ENCODE measurements at regions not wholly inside any gene's neighbourhood (a gene's known extent, or its start where the extent isn't known, plus 50 kb on each side); places are given as distances from the start of the nearest gene placed in this dataset.

DNA sequence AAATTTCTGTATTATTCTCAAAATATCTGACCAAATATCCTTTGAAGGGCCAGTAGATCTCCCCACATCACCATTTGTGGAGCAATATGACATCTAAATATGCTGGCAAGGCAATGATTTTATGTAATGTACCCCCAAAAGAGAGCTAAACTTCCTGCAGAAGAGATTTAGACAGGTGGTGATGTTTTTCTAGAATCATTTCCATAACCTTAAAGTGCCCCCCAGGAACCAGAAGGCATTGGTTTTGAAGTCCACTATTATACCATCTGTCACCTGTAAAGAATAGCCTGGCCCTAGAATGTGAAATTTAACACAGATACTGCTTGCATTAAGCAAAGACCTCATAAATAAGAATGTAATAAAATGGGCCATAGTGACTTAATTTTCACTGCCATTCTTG is 77.9 kb upstream of the ABLIM1 start:
- TF ChIP-seq EZH2 (IDR thresholded peaks at IDR 0.05; ENCODE audit: low read depth, unreplicated experiment) (no peak), ZNF114 (CRISPR knock-in tag; IDR thresholded peaks at IDR 0.05) (no peak), NANOG (IDR thresholded peaks at IDR 0.05; ENCODE audit: borderline replicate concordance) (no peak), JUNB (IDR thresholded peaks at IDR 0.05; ENCODE audit: unreplicated experiment) (no peak)

DNA sequence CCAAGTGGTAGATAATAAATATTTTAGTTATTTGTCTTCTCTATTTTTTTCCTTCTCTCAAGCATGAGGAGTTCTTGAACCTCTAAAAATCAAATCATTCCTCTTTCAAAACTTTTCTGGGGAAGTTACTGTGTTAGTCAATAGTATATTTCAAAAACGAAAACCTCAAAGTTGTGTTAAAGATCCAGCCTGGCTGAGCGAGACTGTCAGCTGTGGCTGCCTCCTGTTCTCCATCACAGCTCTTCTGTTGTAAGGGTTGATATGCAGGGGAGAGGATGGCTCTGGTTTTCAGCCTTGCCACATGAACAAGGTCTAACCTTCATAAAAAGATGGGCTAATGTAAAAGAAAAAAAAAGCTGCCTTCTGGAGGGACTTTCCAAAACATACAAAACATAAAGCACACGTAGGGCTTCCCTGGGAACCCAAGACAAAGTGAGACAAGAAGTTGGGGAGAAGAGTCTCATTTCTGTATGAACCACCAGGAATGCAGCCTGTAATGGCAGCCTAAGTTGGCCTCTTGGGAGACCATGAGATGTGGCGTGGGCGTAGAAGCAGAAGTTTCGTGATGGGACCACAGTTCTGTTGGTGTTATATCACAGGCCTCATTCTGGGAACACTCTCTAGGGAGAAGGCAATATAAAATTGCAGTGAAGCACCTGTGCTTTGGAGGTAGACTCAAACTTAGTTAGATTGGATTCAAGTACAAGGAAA is 77.9 kb upstream of the FHIP2A start:
- Mint-ChIP-seq H3K36me3 (ENCODE audit: low read depth) (no peaks in the 10 kb centered on the region), H3K27ac (no peak overlapping the region), H3K27me3 (ENCODE audit: insufficient read depth, low read depth, poor library complexity) (no peaks in the 10 kb centered on the region), H3K9me3 (no peaks in the 10 kb centered on the region), H3K4me3 (no peak overlapping the region), H3K4me1 (peaks cover 2% of the 10 kb centered on the region; the same call in 1 of the 3 replicates)
- ATAC-seq = no peak
- Histone ChIP-seq H3K36me3 (ENCODE audit: insufficient read depth) (no peaks in the 10 kb centered on the region), H3K27me3 (ENCODE audit: insufficient read depth) (no peaks in the 10 kb centered on the region), H3K9me2 (ENCODE audit: insufficient read depth) (0 out of 2 replicates have a peak, but pooled peaks cover 2% of the 10 kb centered on the region), H3K79me2 (replicated peaks; ENCODE audit: insufficient read depth) (no peaks in the 10 kb centered on the region), H3K4me2 (no peak overlapping the region), H3K4me3 (no peak overlapping the region), H3K27ac (ENCODE audit: low read depth) (no peak overlapping the region), H3K4me1 (ENCODE audit: insufficient read depth) (no peaks in the 10 kb centered on the region), H2AFZ (no peak overlapping the region), H3F3A (replicated peaks; ENCODE audit: low read depth) (no peaks in the 10 kb centered on the region), H4K20me1 (replicated peaks; ENCODE audit: insufficient read depth) (no peaks in the 10 kb centered on the region)
- DNase-seq (ENCODE audit: low spot score) = no peak
- TF ChIP-seq, protein P1, sequence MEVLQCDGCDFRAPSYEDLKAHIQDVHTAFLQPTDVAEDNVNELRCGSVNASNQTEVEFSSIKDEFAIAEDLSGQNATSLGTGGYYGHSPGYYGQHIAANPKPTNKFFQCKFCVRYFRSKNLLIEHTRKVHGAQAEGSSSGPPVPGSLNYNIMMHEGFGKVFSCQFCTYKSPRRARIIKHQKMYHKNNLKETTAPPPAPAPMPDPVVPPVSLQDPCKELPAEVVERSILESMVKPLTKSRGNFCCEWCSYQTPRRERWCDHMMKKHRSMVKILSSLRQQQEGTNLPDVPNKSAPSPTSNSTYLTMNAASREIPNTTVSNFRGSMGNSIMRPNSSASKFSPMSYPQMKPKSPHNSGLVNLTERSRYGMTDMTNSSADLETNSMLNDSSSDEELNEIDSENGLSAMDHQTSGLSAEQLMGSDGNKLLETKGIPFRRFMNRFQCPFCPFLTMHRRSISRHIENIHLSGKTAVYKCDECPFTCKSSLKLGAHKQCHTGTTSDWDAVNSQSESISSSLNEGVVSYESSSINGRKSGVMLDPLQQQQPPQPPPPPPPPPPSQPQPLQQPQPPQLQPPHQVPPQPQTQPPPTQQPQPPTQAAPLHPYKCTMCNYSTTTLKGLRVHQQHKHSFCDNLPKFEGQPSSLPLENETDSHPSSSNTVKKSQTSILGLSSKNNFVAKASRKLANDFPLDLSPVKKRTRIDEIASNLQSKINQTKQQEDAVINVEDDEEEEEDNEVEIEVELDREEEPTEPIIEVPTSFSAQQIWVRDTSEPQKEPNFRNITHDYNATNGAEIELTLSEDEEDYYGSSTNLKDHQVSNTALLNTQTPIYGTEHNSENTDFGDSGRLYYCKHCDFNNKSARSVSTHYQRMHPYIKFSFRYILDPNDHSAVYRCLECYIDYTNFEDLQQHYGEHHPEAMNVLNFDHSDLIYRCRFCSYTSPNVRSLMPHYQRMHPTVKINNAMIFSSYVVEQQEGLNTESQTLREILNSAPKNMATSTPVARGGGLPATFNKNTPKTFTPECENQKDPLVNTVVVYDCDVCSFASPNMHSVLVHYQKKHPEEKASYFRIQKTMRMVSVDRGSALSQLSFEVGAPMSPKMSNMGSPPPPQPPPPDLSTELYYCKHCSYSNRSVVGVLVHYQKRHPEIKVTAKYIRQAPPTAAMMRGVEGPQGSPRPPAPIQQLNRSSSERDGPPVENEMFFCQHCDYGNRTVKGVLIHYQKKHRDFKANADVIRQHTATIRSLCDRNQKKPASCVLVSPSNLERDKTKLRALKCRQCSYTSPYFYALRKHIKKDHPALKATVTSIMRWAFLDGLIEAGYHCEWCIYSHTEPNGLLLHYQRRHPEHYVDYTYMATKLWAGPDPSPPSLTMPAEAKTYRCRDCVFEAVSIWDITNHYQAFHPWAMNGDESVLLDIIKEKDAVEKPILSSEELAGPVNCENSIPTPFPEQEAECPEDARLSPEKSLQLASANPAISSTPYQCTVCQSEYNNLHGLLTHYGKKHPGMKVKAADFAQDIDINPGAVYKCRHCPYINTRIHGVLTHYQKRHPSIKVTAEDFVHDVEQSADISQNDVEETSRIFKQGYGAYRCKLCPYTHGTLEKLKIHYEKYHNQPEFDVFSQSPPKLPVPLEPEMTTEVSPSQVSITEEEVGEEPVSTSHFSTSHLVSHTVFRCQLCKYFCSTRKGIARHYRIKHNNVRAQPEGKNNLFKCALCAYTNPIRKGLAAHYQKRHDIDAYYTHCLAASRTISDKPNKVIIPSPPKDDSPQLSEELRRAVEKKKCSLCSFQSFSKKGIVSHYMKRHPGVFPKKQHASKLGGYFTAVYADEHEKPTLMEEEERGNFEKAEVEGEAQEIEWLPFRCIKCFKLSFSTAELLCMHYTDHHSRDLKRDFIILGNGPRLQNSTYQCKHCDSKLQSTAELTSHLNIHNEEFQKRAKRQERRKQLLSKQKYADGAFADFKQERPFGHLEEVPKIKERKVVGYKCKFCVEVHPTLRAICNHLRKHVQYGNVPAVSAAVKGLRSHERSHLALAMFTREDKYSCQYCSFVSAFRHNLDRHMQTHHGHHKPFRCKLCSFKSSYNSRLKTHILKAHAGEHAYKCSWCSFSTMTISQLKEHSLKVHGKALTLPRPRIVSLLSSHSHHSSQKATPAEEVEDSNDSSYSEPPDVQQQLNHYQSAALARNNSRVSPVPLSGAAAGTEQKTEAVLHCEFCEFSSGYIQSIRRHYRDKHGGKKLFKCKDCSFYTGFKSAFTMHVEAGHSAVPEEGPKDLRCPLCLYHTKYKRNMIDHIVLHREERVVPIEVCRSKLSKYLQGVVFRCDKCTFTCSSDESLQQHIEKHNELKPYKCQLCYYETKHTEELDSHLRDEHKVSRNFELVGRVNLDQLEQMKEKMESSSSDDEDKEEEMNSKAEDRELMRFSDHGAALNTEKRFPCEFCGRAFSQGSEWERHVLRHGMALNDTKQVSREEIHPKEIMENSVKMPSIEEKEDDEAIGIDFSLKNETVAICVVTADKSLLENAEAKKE (CRISPR knock-in tag; IDR thresholded peaks at IDR 0.05) = no peak
- TF ChIP-seq ZNF114 (CRISPR knock-in tag; IDR thresholded peaks at IDR 0.05) (no peak), JUNB (IDR thresholded peaks at IDR 0.05; ENCODE audit: unreplicated experiment) (no peak), REST (IDR thresholded peaks at IDR 0.05; ENCODE audit: unreplicated experiment) (no peak), POLR2AphosphoS5 (IDR thresholded peaks at IDR 0.05; ENCODE audit: low read depth) (no peak), STAT1 (IDR thresholded peaks at IDR 0.05; ENCODE audit: unreplicated experiment) (no peak), EZH2phosphoT487 (IDR thresholded peaks at IDR 0.05; ENCODE audit: unreplicated experiment) (no peak), CREB1 (CRISPR knock-in tag; IDR thresholded peaks at IDR 0.05; ENCODE audit: low read depth) (no peak), EZH2 (IDR thresholded peaks at IDR 0.05; ENCODE audit: low read depth, unreplicated experiment) (no peak)
- TF ChIP-seq, protein P2, sequence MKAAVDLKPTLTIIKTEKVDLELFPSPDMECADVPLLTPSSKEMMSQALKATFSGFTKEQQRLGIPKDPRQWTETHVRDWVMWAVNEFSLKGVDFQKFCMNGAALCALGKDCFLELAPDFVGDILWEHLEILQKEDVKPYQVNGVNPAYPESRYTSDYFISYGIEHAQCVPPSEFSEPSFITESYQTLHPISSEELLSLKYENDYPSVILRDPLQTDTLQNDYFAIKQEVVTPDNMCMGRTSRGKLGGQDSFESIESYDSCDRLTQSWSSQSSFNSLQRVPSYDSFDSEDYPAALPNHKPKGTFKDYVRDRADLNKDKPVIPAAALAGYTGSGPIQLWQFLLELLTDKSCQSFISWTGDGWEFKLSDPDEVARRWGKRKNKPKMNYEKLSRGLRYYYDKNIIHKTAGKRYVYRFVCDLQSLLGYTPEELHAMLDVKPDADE (IDR thresholded peaks at IDR 0.05) = no peak

More for the DNA sequence above, 77.9 kb upstream of the ABLIM1 start:
- H3K4me3 ChIP-seq = no peak overlapping the region
- Mint-ChIP-seq H3K4me1 (no peaks in the 10 kb centered on the region; the same call in 2 of the 3 replicates), H3K27me3 (ENCODE audit: insufficient read depth, low read depth, poor library complexity) (no peaks in the 10 kb centered on the region), H3K9me3 (no peaks in the 10 kb centered on the region), H3K27ac (no peak overlapping the region), H3K4me3 (no peak overlapping the region), H3K36me3 (ENCODE audit: low read depth) (no peaks in the 10 kb centered on the region)
- H3K4me1 ChIP-seq (ENCODE audit: insufficient read depth) = no peaks in the 10 kb centered on the region
- no peak overlapping the region for H3K4me2 ChIP-seq
- no peak for DNase-seq (ENCODE audit: low spot score)
- H3K36me3 ChIP-seq (ENCODE audit: insufficient read depth) = no peaks in the 10 kb centered on the region
- H3K79me2 ChIP-seq (replicated peaks; ENCODE audit: insufficient read depth) = no peaks in the 10 kb centered on the region
- H2AFZ ChIP-seq = no peak overlapping the region
- no peaks in the 10 kb centered on the region for H3K27me3 ChIP-seq (ENCODE audit: insufficient read depth)
- H4K20me1 ChIP-seq (replicated peaks; ENCODE audit: insufficient read depth) = no peaks in the 10 kb centered on the region
- H3K27ac ChIP-seq (ENCODE audit: low read depth) = no peak overlapping the region
- no peaks in the 10 kb centered on the region for H3F3A ChIP-seq (replicated peaks; ENCODE audit: low read depth)
- ATAC-seq = no peak
- no peaks in the 10 kb centered on the region for H3K9me2 ChIP-seq (ENCODE audit: insufficient read depth)
